ENCODE measurements at regions not wholly inside any gene's neighbourhood (a gene's known extent, or its start where the extent isn't known, plus 50 kb on each side); places are given as distances from the start of the nearest gene placed in this dataset.

- H3K9me3 Mint-ChIP-seq = no peaks in the 10 kb centered on the region
- DNase-seq (ENCODE audit: low spot score) = no peak
- no peak overlapping the region for H3K4me3 Mint-ChIP-seq (ENCODE audit: low read depth)
- H3K27ac Mint-ChIP-seq = no peak overlapping the region
- H3K27me3 Mint-ChIP-seq (ENCODE audit: low read depth) = peaks cover 3% of the 10 kb centered on the region
- intact Hi-C loops (cut with micrococcal nuclease) = no loop called here
- no peaks in the 10 kb centered on the region for H3K36me3 Mint-ChIP-seq (ENCODE audit: low read depth)
- H3K4me1 Mint-ChIP-seq (ENCODE audit: low read depth) = no peaks in the 10 kb centered on the region
Measured at GRCh38 chr9:88712484-88712883, 177.5 kb downstream of the NXNL2 start.

GRCh38 chr9:88713010-88713409, 178.0 kb downstream of the NXNL2 start:
- Mint-ChIP-seq H3K36me3 (ENCODE audit: low read depth) (no peaks in the 10 kb centered on the region), H3K27ac (no peak overlapping the region), H3K9me3 (no peaks in the 10 kb centered on the region), H3K27me3 (ENCODE audit: low read depth) (peaks cover 4% of the 10 kb centered on the region), H3K4me1 (ENCODE audit: low read depth) (no peaks in the 10 kb centered on the region), H3K4me3 (ENCODE audit: low read depth) (no peak overlapping the region)
- intact Hi-C loops (cut with micrococcal nuclease) = no loop called here
- DNase-seq (ENCODE audit: low spot score) = no peak

GRCh38 chr9:88716596-88717290, 181.8 kb downstream of the NXNL2 start:
- intact Hi-C loops (cut with micrococcal nuclease) = no loop called here
- Mint-ChIP-seq H3K36me3 (ENCODE audit: low read depth) (no peaks in the 10 kb centered on the region), H3K27ac (no peak overlapping the region), H3K4me1 (ENCODE audit: low read depth) (no peaks in the 10 kb centered on the region), H3K9me3 (no peaks in the 10 kb centered on the region), H3K4me3 (ENCODE audit: low read depth) (no peak overlapping the region), H3K27me3 (ENCODE audit: low read depth) (peaks cover 19% of the 10 kb centered on the region)
- DNase-seq (ENCODE audit: low spot score) = no peak

GRCh38 chr9:88721025-88721424, 186.0 kb downstream of the NXNL2 start:
- intact Hi-C loops (cut with micrococcal nuclease) = no loop called here
- no peaks in the 10 kb centered on the region for H3K4me1 Mint-ChIP-seq (ENCODE audit: low read depth)
- no peaks in the 10 kb centered on the region for H3K36me3 Mint-ChIP-seq (ENCODE audit: low read depth)
- no peak overlapping the region for H3K4me3 Mint-ChIP-seq (ENCODE audit: low read depth)
- H3K9me3 Mint-ChIP-seq = no peaks in the 10 kb centered on the region
- H3K27ac Mint-ChIP-seq = no peak overlapping the region
- DNase-seq (ENCODE audit: low spot score) = no peak
- H3K27me3 Mint-ChIP-seq (ENCODE audit: low read depth) = peaks cover 26% of the 10 kb centered on the region

- no peak overlapping the region for H3K4me3 Mint-ChIP-seq (ENCODE audit: low read depth)
- no peaks in the 10 kb centered on the region for H3K9me3 Mint-ChIP-seq
- peaks cover 28% of the 10 kb centered on the region for H3K27me3 Mint-ChIP-seq (ENCODE audit: low read depth)
- H3K36me3 Mint-ChIP-seq (ENCODE audit: low read depth) = no peaks in the 10 kb centered on the region
- intact Hi-C loops (cut with micrococcal nuclease) = no loop called here
- H3K27ac Mint-ChIP-seq = no peak overlapping the region
- no peak for DNase-seq (ENCODE audit: low spot score)
- no peaks in the 10 kb centered on the region for H3K4me1 Mint-ChIP-seq (ENCODE audit: low read depth)
Measured at GRCh38 chr9:88721495-88722279, 186.7 kb downstream of the NXNL2 start.

- H3K4me1 Mint-ChIP-seq (ENCODE audit: low read depth) = no peaks in the 10 kb centered on the region
- intact Hi-C loops (cut with micrococcal nuclease) = no loop called here
- DNase-seq (ENCODE audit: low spot score) = no peak
Measured at GRCh38 chr9:88722753-88723152, 187.8 kb downstream of the NXNL2 start.

GRCh38 chr9:88723751-88724150, 188.8 kb downstream of the NXNL2 start:
- Mint-ChIP-seq H3K27me3 (ENCODE audit: low read depth) (peaks cover 27% of the 10 kb centered on the region), H3K9me3 (no peaks in the 10 kb centered on the region), H3K27ac (no peak overlapping the region), H3K4me1 (ENCODE audit: low read depth) (no peaks in the 10 kb centered on the region), H3K36me3 (ENCODE audit: low read depth) (no peaks in the 10 kb centered on the region), H3K4me3 (ENCODE audit: low read depth) (no peak overlapping the region)
- DNase-seq (ENCODE audit: low spot score) = no peak
- intact Hi-C loops (cut with micrococcal nuclease) = no loop called here

More at GRCh38 chr9:88722753-88723152, 187.8 kb downstream of the NXNL2 start:
- Mint-ChIP-seq H3K36me3 (ENCODE audit: low read depth) (no peaks in the 10 kb centered on the region), H3K4me3 (ENCODE audit: low read depth) (no peak overlapping the region), H3K9me3 (no peaks in the 10 kb centered on the region), H3K27me3 (ENCODE audit: low read depth) (peaks cover 33% of the 10 kb centered on the region), H3K27ac (no peak overlapping the region)

- Mint-ChIP-seq H3K4me3 (ENCODE audit: low read depth) (no peak overlapping the region), H3K36me3 (ENCODE audit: low read depth) (no peaks in the 10 kb centered on the region), H3K27me3 (ENCODE audit: low read depth) (peaks cover 26% of the 10 kb centered on the region), H3K27ac (no peak overlapping the region), H3K4me1 (ENCODE audit: low read depth) (no peaks in the 10 kb centered on the region), H3K9me3 (no peaks in the 10 kb centered on the region)
- intact Hi-C loops (cut with micrococcal nuclease) = no loop called here
- no peak for DNase-seq (ENCODE audit: low spot score)
Measured at GRCh38 chr9:88724331-88724730, 189.4 kb downstream of the NXNL2 start.

- Mint-ChIP-seq H3K36me3 (ENCODE audit: low read depth) (no peaks in the 10 kb centered on the region), H3K27me3 (ENCODE audit: low read depth) (peaks cover 20% of the 10 kb centered on the region), H3K4me1 (ENCODE audit: low read depth) (no peaks in the 10 kb centered on the region), H3K9me3 (no peaks in the 10 kb centered on the region), H3K27ac (no peak overlapping the region), H3K4me3 (ENCODE audit: low read depth) (no peak overlapping the region)
- intact Hi-C loops (cut with micrococcal nuclease) = no loop called here
- DNase-seq (ENCODE audit: low spot score) = no peak
Measured at GRCh38 chr9:88725300-88726019, 190.5 kb downstream of the NXNL2 start.

- DNase-seq (ENCODE audit: low spot score) = no peak
- Mint-ChIP-seq H3K4me1 (ENCODE audit: low read depth) (no peaks in the 10 kb centered on the region), H3K27me3 (ENCODE audit: low read depth) (peaks cover 20% of the 10 kb centered on the region), H3K4me3 (ENCODE audit: low read depth) (no peak overlapping the region), H3K27ac (no peak overlapping the region), H3K9me3 (no peaks in the 10 kb centered on the region), H3K36me3 (ENCODE audit: low read depth) (no peaks in the 10 kb centered on the region)
- intact Hi-C loops (cut with micrococcal nuclease) = no loop called here
Measured at GRCh38 chr9:88726803-88727202, 191.8 kb downstream of the NXNL2 start.

- peaks cover 21% of the 10 kb centered on the region for H3K27me3 Mint-ChIP-seq (ENCODE audit: low read depth)
- intact Hi-C loops (cut with micrococcal nuclease) = no loop called here
- no peak overlapping the region for H3K4me3 Mint-ChIP-seq (ENCODE audit: low read depth)
- no peak for DNase-seq (ENCODE audit: low spot score)
- no peaks in the 10 kb centered on the region for H3K4me1 Mint-ChIP-seq (ENCODE audit: low read depth)
- no peak overlapping the region for H3K27ac Mint-ChIP-seq
- no peaks in the 10 kb centered on the region for H3K9me3 Mint-ChIP-seq
- H3K36me3 Mint-ChIP-seq (ENCODE audit: low read depth) = no peaks in the 10 kb centered on the region
Measured at GRCh38 chr9:88730780-88731179, 195.8 kb downstream of the NXNL2 start.

- Mint-ChIP-seq H3K9me3 (no peaks in the 10 kb centered on the region), H3K27ac (no peak overlapping the region), H3K36me3 (ENCODE audit: low read depth) (no peaks in the 10 kb centered on the region), H3K4me3 (ENCODE audit: low read depth) (no peak overlapping the region), H3K27me3 (ENCODE audit: low read depth) (peaks cover 18% of the 10 kb centered on the region), H3K4me1 (ENCODE audit: low read depth) (no peaks in the 10 kb centered on the region)
- no peak for DNase-seq (ENCODE audit: low spot score)
- intact Hi-C loops (cut with micrococcal nuclease) = no loop called here
Measured at GRCh38 chr9:88732128-88732527, 197.2 kb downstream of the NXNL2 start.
